Lower leg skin (tissue), 4 donors: ENCODE measurements at regions not wholly inside any gene's neighbourhood (a gene's known extent, or its start where the extent isn't known, plus 50 kb on each side); places are given as distances from the start of the nearest gene placed in this dataset.

ENCODE experiments used
- DNase-seq, 2 donors: peaks; one replicate each; pipeline ENCODE4 v3.0.0-alpha.2; 2019; ENCODE audit warnings: low spot score in 2 of 2
- H3K4me3 ChIP-seq: fragments of 200-600 bp; sonication (generic); 2 replicates; pipeline ENCODE4 v1.5.1; 2017; ENCODE audit warnings: mild to moderate bottlenecking, low read depth; ENCODE audit not compliant: poor library complexity, severe bottlenecking
- CTCF ChIP-seq, 3 donors: fragments of 450-650 bp; IDR thresholded peaks; one replicate each; pipeline ENCODE4 v1.5.1; 2016; ENCODE audit warnings: antibody characterized with exemption in 3 of 3, mild to moderate bottlenecking in 3 of 3, moderate library complexity in 2 of 3
- POLR2A ChIP-seq, 2 donors: fragments of 450-650 bp; IDR thresholded peaks; one replicate each; pipeline ENCODE4 v1.6.1; 2016 to 2017; ENCODE audit warnings: antibody characterized with exemption in 2 of 2, mild to moderate bottlenecking in 1 of 2, moderate library complexity in 1 of 2
- WGBS, 2 donors: methylation state at CpG; one replicate each; pipeline ENCODE4 v1.1.5; 2018; 5-methylcytosine and 5-hydroxymethylcytosine counted together
- intact Hi-C: fragments of 100-400 bp; cut with DNase I; formaldehyde crosslinking; loops from one replicate; pipeline ENCODE4 v1.15.0; 2023; ENCODE audit warnings: low total_unique reads

- DNase-seq: peak in 1 of 2 donors; percentile 54
- intact Hi-C loops: no loop called here
- no peak overlapping the region for H3K4me3 ChIP-seq
- 93 to 95% methylated on average over 13 of the region's 13 CpGs for WGBS, 2 donors
- TF ChIP-seq POLR2A (IDR thresholded peaks at IDR 0.05) (no peak), CTCF (IDR thresholded peaks at IDR 0.05) (no peak)
Measured at GRCh38 chr14:104352493-104353220, 214.3 kb downstream of the KIF26A start.

- TF ChIP-seq POLR2A (IDR thresholded peaks at IDR 0.05): no peak
- TF ChIP-seq CTCF (IDR thresholded peaks at IDR 0.05): no peak
- 83 to 89% methylated on average over 14 of the region's 14 CpGs for WGBS, 2 donors
- intact Hi-C loops: no loop called here
- no peak overlapping the region for H3K4me3 ChIP-seq
- peak in 1 of 2 donors; percentile 66 for DNase-seq
Measured at GRCh38 chr14:104353221-104353920, 215.0 kb downstream of the KIF26A start.

- WGBS, 2 donors: 54 to 56% methylated on average over 22 of the region's 22 CpGs
- TF ChIP-seq POLR2A (IDR thresholded peaks at IDR 0.05) (no peak), CTCF (IDR thresholded peaks at IDR 0.05) (no peak)
- intact Hi-C loops: no loop called here
- peak in 1 of 2 donors; percentile 83 for DNase-seq
- no peak overlapping the region for H3K4me3 ChIP-seq
Measured at GRCh38 chr14:104353921-104354701, 215.7 kb downstream of the KIF26A start.

- TF ChIP-seq CTCF (IDR thresholded peaks at IDR 0.05) (no peak), POLR2A (IDR thresholded peaks at IDR 0.05) (no peak)
- 64 to 78% methylated on average over 15 to 22 of the region's 23 CpGs for WGBS, 2 donors
- peak in 1 of 2 donors; percentile 72 for DNase-seq
- no peak overlapping the region for H3K4me3 ChIP-seq
- intact Hi-C loops: no loop called here
Measured at GRCh38 chr14:104355101-104356019, 217.0 kb downstream of the KIF26A start.
